OCI-LY7 (cell line): ENCODE measurements at regions not wholly inside any gene's neighbourhood (a gene's known extent, or its start where the extent isn't known, plus 50 kb on each side); places are given as distances from the start of the nearest gene placed in this dataset.
A peak's percentile ranks its signal among the peaks of the same experiment; 100 is the strongest.

ENCODE experiments used
- CTCF ChIP-seq: fragments of 200-600 bp; sonication (generic); conservative IDR thresholded peaks from 2 replicates; pipeline ENCODE4 v1.5.1; 2014; ENCODE audit warnings: mild to moderate bottlenecking, antibody characterized with exemption, low read length, moderate library complexity, mixed read lengths
- EZH2phosphoT487 ChIP-seq: fragments of 200-600 bp; sonication (generic); IDR thresholded peaks from 2 replicates; pipeline ENCODE4 v1.6.1; 2018; ENCODE audit warnings: low read depth, borderline replicate concordance, mild to moderate bottlenecking, mixed run types, antibody characterized with exemption, low read length, moderate library complexity, mixed read lengths

- peak; percentile 59 for TF ChIP-seq CTCF
- TF ChIP-seq EZH2phosphoT487: no peak
These were observed 499.2 kb upstream of the COX7C start for GRCh38 chr5:86118542-86118941.
